IMR-90 (cell line): ENCODE measurements at regions not wholly inside any gene's neighbourhood (a gene's known extent, or its start where the extent isn't known, plus 50 kb on each side); places are given as distances from the start of the nearest gene placed in this dataset.

Source experiments
- ATAC-seq: fragments of 200-7000 bp; cut with Tn5 transposase; 2 replicates; pipeline ENCODE4 v1.9.1; 2020; ENCODE audit warnings: low read depth, mild to moderate bottlenecking, moderate library complexity
- BruUV-seq: library from RNA; stranded (reverse); fragments of 400-500 nt; replicated peaks from 2 replicates; lab custom pipeline; 2021; lab: Mats Ljungman, UMichigan
- CTCF ChIA-PET: fragments of 300-600 bp; formaldehyde crosslinking; extraction: SDS; loops from one replicate; lab custom pipeline; 2021; ENCODE audit warnings: antibody characterized with exemption; lab: Yijun Ruan, JAX
- POLR2A ChIA-PET: fragments of 300-600 bp; sonication (Branson Sonifier 250); formaldehyde crosslinking; loops from one replicate; lab custom pipeline; 2022; ENCODE audit warnings: antibody characterized with exemption; ENCODE audit not compliant: unreplicated experiment; lab: Charles Lee
- DNase-seq: peaks from one replicate; pipeline ENCODE4 v3.0.0; 2013
- H2AFZ ChIP-seq: replicated peaks from 2 replicates; pipeline ENCODE3; 2013; ENCODE audit warnings: low read length, mild to moderate bottlenecking; ENCODE audit not compliant: poor library complexity
- H2AK5ac ChIP-seq: 2 replicates; pipeline ENCODE4 v1.6.1; 2013; ENCODE audit warnings: low read depth, low read length, inconsistent platforms
- H2AK9ac ChIP-seq: replicated peaks from 2 replicates; pipeline ENCODE3; 2013; ENCODE audit warnings: mild to moderate bottlenecking, low read depth, low read length, moderate library complexity; ENCODE audit not compliant: poor library complexity
- H2BK120ac ChIP-seq: 2 replicates; pipeline ENCODE4 v1.6.1; 2013; ENCODE audit warnings: low read depth, low read length, inconsistent platforms
- H2BK15ac ChIP-seq: 3 replicates; pipeline ENCODE4 v1.6.1; 2013; ENCODE audit warnings: low read depth, low read length, inconsistent platforms
- H2BK20ac ChIP-seq: 2 replicates; pipeline ENCODE4 v1.6.1; 2013; ENCODE audit warnings: low read depth, mild to moderate bottlenecking, inconsistent platforms, low read length, moderate library complexity
- H2BK5ac ChIP-seq: 2 replicates; pipeline ENCODE4 v1.6.1; 2013; ENCODE audit warnings: mild to moderate bottlenecking, low read depth, low read length, inconsistent platforms; ENCODE audit not compliant: poor library complexity, severe bottlenecking
- H3K14ac ChIP-seq: replicated peaks from 2 replicates; pipeline ENCODE4 v1.6.1; 2013; ENCODE audit warnings: low read depth, low read length, inconsistent platforms
- H3K18ac ChIP-seq: 2 replicates; pipeline ENCODE4 v1.6.1; 2013; ENCODE audit warnings: low read depth, low read length, control low read depth
- H3K23ac ChIP-seq: 2 replicates; pipeline ENCODE4 v1.6.1; 2013; ENCODE audit warnings: low read depth, low read length, inconsistent platforms
- H3K27ac ChIP-seq: 2 replicates; pipeline ENCODE4 v1.5.1; 2013; ENCODE audit warnings: mild to moderate bottlenecking, control low read depth, low read length; ENCODE audit not compliant: insufficient read depth
- H3K27me3 ChIP-seq: 2 replicates; pipeline ENCODE4 v1.6.1; 2013; ENCODE audit warnings: low read length; ENCODE audit not compliant: control insufficient read depth, insufficient read depth
- H3K36me3 ChIP-seq: 2 replicates; pipeline ENCODE4 v1.6.1; 2013; ENCODE audit warnings: low read length, mixed read lengths; ENCODE audit not compliant: control insufficient read depth, insufficient read depth
- H3K4ac ChIP-seq: 2 replicates; pipeline ENCODE4 v1.6.1; 2013; ENCODE audit warnings: low read depth, low read length, inconsistent platforms
- H3K4me1 ChIP-seq: 2 replicates; pipeline ENCODE4 v1.6.1; 2013; ENCODE audit warnings: low read length, mixed read lengths; ENCODE audit not compliant: control insufficient read depth, insufficient read depth
- H3K4me2 ChIP-seq: 2 replicates; pipeline ENCODE4 v1.6.1; 2013; ENCODE audit warnings: low read depth, mild to moderate bottlenecking, control low read depth, low read length, moderate library complexity
- H3K4me3 ChIP-seq: 2 replicates; pipeline ENCODE4 v1.5.1; 2013; ENCODE audit warnings: low read depth, mild to moderate bottlenecking, control low read depth, low read length, moderate library complexity; ENCODE audit not compliant: insufficient read depth
- H3K56ac ChIP-seq: 2 replicates; pipeline ENCODE4 v1.6.1; 2013; ENCODE audit warnings: low read length, inconsistent platforms; ENCODE audit not compliant: insufficient read depth; ENCODE audit errors: extremely low read depth
- H3K79me1 ChIP-seq, 2 experiments: 2 replicates each; pipeline ENCODE4 v1.6.1; 2013; ENCODE audit warnings: low read length in 2 of 2, inconsistent platforms in 1 of 2, low read depth in 1 of 2
- H3K9ac ChIP-seq: 2 replicates; pipeline ENCODE4 v1.6.1; 2013; ENCODE audit warnings: low read depth, low read length, control low read depth
- H3K9me1 ChIP-seq: 2 replicates; pipeline ENCODE4 v1.6.1; 2013; ENCODE audit warnings: low read length, inconsistent platforms; ENCODE audit not compliant: insufficient read depth
- H3K9me3 ChIP-seq: 2 replicates; pipeline ENCODE4 v1.6.1; 2013; ENCODE audit warnings: low read length; ENCODE audit not compliant: control insufficient read depth, insufficient read depth
- H4K20me1 ChIP-seq: 2 replicates; pipeline ENCODE4 v1.6.1; 2013; ENCODE audit warnings: low read length, inconsistent platforms; ENCODE audit not compliant: insufficient read depth
- H4K5ac ChIP-seq: 2 replicates; pipeline ENCODE4 v1.6.1; 2013; ENCODE audit warnings: mild to moderate bottlenecking, low read depth, low read length, control low read depth
- H4K8ac ChIP-seq, 2 experiments: 2 replicates each; pipeline ENCODE4 v1.6.1; 2013; ENCODE audit warnings: low read depth in 2 of 2, low read length in 2 of 2, control low read depth in 1 of 2, inconsistent platforms in 1 of 2
- H4K91ac ChIP-seq: 2 replicates; pipeline ENCODE4 v1.6.1; 2013; ENCODE audit warnings: low read depth, low read length, inconsistent platforms; ENCODE audit not compliant: insufficient read depth
- BHLHE40 ChIP-seq: fragments of 150-350 bp; IDR thresholded peaks from 2 replicates; pipeline ENCODE4 v1.6.1; 2016; ENCODE audit warnings: mild to moderate bottlenecking, low read depth, low read length
- CEBPB ChIP-seq: IDR thresholded peaks from 2 replicates; pipeline ENCODE4 v1.6.1; 2012; ENCODE audit warnings: low read depth, low read length, improper control_type of control experiment
- MXI1 ChIP-seq: IDR thresholded peaks from 2 replicates; pipeline ENCODE4 v1.6.1; 2012; ENCODE audit warnings: low read depth, mild to moderate bottlenecking, low read length, moderate library complexity, borderline replicate concordance
- NFE2L2 ChIP-seq: fragments of 150-350 bp; IDR thresholded peaks from 2 replicates; pipeline ENCODE4 v1.6.1; 2016; ENCODE audit warnings: low read depth, mild to moderate bottlenecking, low read length
- RCOR1 ChIP-seq: IDR thresholded peaks from 2 replicates; pipeline ENCODE4 v1.6.1; 2012; ENCODE audit warnings: mild to moderate bottlenecking, low read length, improper control_type of control experiment; ENCODE audit not compliant: insufficient replicate concordance
- RFX5 ChIP-seq: IDR thresholded peaks from 2 replicates; pipeline ENCODE4 v1.8.0; 2012; ENCODE audit warnings: low read depth, mild to moderate bottlenecking, low read length, moderate library complexity
- SMC3 ChIP-seq: fragments of 150-350 bp; IDR thresholded peaks from 2 replicates; pipeline ENCODE4 v1.6.1; 2016; ENCODE audit warnings: low read depth, mild to moderate bottlenecking, antibody characterized with exemption, low read length, moderate library complexity
- WGBS, 2 experiments: methylation state at CpG; one replicate each; pipeline versions ENCODE4 v1.1.5 to v1.1.7; 2013; ENCODE audit warnings: missing lambda C conversion rate in 2 of 2; ENCODE audit not compliant: insufficient read length in 1 of 2; ENCODE audit errors: extremely low coverage in 2 of 2; 5-methylcytosine and 5-hydroxymethylcytosine counted together
- dilution Hi-C: fragments of 300-500 bp; cut with HindIII; formaldehyde crosslinking; loops from one replicate; pipeline ENCODE4 v1.14.3; 2018; ENCODE audit warnings: low sequenced_read_pairs; ENCODE audit not compliant: unreplicated experiment
- in situ Hi-C: fragments of 300-500 bp; cut with MboI; formaldehyde crosslinking; loops from 3 replicates; pipeline ENCODE4 v1.14.3; 2019; ENCODE audit warnings: low sequenced_read_pairs, inconsistent platforms, mixed read lengths
- intact Hi-C: fragments of 100-400 bp; cut with micrococcal nuclease; formaldehyde crosslinking; loops from 2 replicates; pipeline ENCODE4 v1.10.0; 2022
- TF ChIP-seq, protein P1 (sequence below): fragments of 150-350 bp; IDR thresholded peaks from 2 replicates; pipeline ENCODE4 v1.6.1; 2017; ENCODE audit warnings: mild to moderate bottlenecking, antibody characterized with exemption, low read length, low read depth
- TF ChIP-seq, protein P2 (sequence below): conservative IDR thresholded peaks from 2 replicates; pipeline ENCODE4 v1.5.1; 2012; ENCODE audit warnings: mild to moderate bottlenecking, low read depth, low read length, improper control_type of control experiment

DNA sequence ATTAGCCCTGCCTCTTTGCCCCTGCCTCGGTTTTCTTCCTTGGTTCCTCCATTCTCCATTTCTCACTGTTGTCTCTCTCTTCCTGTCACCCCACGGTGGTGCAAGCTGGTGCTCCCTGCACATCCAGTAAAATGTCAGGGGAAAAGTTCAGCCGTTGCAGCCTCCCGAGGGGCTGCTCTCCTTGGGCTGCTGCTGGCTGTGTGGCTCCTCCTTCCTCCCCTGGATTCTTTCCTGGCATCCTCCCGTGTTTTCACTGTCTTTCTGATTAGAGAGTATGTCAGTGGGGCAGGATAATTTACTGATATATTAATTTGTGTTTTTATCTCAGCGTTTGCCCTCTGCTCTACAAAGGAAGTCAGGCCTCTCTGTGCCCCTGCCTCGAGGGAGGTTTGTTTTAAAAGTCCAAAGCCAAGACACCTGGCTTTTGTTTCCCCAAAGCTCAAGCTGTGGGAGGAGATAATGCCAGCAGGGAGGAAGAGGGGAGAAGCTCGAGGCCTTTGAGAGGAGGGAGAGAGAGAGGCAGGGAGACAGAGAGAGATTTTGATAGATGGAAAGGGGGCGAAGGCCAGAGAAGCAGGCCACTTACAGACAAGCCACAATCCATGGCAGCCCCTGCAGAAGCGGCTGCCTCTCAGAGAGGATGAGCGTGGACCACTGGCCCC, 150.3 kb upstream of the NR2F2 start:
- H2BK120ac ChIP-seq, result no peak overlapping the region
- in situ Hi-C loops (no loop called here), intact Hi-C loops (loop anchor here (5.0 kb wide), 1 partner anchor 147 kb away; no protein-coding TSS in a partner anchor), dilution Hi-C loops (no loop called here)
- H3K9me3 ChIP-seq, result no peaks in the 10 kb centered on the region
- CTCF ChIA-PET, result no interaction called here
- no TSS peak for BruUV-seq
- H3K36me3 ChIP-seq, result no peaks in the 10 kb centered on the region
- H4K91ac ChIP-seq, result no peak overlapping the region
- H2AK9ac ChIP-seq, result no peak overlapping the region
- DNase-seq (no peak), ATAC-seq (no peak)
- no peak overlapping the region for H3K4me3 ChIP-seq
- no peak overlapping the region for H2BK15ac ChIP-seq
- peaks cover 8% of the 10 kb centered on the region for H3K4me1 ChIP-seq
- WGBS, 2 experiments, result 80% methylated on average over 1 of the region's 11 CpGs; no CpG with 5 or more reads in 1 of the 2 experiments
- H3K9ac ChIP-seq, result no peak overlapping the region
- TF ChIP-seq, protein P1, sequence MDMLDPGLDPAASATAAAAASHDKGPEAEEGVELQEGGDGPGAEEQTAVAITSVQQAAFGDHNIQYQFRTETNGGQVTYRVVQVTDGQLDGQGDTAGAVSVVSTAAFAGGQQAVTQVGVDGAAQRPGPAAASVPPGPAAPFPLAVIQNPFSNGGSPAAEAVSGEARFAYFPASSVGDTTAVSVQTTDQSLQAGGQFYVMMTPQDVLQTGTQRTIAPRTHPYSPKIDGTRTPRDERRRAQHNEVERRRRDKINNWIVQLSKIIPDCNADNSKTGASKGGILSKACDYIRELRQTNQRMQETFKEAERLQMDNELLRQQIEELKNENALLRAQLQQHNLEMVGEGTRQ, result no peak
- TF ChIP-seq CEBPB (no peak), NFE2L2 (no peak), BHLHE40 (no peak), RFX5 (no peak), MXI1 (no peak), RCOR1 (no peak), SMC3 (no peak)
- TF ChIP-seq, protein P2, sequence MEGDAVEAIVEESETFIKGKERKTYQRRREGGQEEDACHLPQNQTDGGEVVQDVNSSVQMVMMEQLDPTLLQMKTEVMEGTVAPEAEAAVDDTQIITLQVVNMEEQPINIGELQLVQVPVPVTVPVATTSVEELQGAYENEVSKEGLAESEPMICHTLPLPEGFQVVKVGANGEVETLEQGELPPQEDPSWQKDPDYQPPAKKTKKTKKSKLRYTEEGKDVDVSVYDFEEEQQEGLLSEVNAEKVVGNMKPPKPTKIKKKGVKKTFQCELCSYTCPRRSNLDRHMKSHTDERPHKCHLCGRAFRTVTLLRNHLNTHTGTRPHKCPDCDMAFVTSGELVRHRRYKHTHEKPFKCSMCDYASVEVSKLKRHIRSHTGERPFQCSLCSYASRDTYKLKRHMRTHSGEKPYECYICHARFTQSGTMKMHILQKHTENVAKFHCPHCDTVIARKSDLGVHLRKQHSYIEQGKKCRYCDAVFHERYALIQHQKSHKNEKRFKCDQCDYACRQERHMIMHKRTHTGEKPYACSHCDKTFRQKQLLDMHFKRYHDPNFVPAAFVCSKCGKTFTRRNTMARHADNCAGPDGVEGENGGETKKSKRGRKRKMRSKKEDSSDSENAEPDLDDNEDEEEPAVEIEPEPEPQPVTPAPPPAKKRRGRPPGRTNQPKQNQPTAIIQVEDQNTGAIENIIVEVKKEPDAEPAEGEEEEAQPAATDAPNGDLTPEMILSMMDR, result no peak
- no peaks in the 10 kb centered on the region for H3K79me1 ChIP-seq
- no peaks in the 10 kb centered on the region for H3K27me3 ChIP-seq
- no peak overlapping the region for H2AK5ac ChIP-seq
- no peaks in the 10 kb centered on the region for H4K20me1 ChIP-seq
- no peaks in the 10 kb centered on the region for H3K9me1 ChIP-seq
- H2BK20ac ChIP-seq, result no peak overlapping the region
- no peak overlapping the region for H2AFZ ChIP-seq
- no peak overlapping the region for H3K23ac ChIP-seq
- no peak overlapping the region for H4K8ac ChIP-seq
- H3K18ac ChIP-seq, result no peak overlapping the region
- no peak overlapping the region for H4K5ac ChIP-seq
- no peak overlapping the region for H3K4me2 ChIP-seq
- POLR2A ChIA-PET, result no interaction called here
- no peak overlapping the region for H3K56ac ChIP-seq
- no peak overlapping the region for H3K27ac ChIP-seq
- no peak overlapping the region for H3K14ac ChIP-seq
- no peak overlapping the region for H3K4ac ChIP-seq
- no peak overlapping the region for H2BK5ac ChIP-seq
